ENCODE measurements at regions not wholly inside any gene's neighbourhood (a gene's known extent, or its start where the extent isn't known, plus 50 kb on each side); places are given as distances from the start of the nearest gene placed in this dataset.

GRCh38 chr14:30389134-30389876 is 169.7 kb upstream of the G2E3 start:
- TF ChIP-seq CTCF (IDR thresholded peaks at IDR 0.05) (no peak), POLR2A (IDR thresholded peaks at IDR 0.05) (no peak)

Measured in lower leg skin (tissue), 3 donors.